HL-60 (cell line): ENCODE measurements at regions not wholly inside any gene's neighbourhood (a gene's known extent, or its start where the extent isn't known, plus 50 kb on each side); places are given as distances from the start of the nearest gene placed in this dataset.

Experiments used
- DNase-seq, 2 experiments: peaks; one replicate each; pipeline ENCODE4 v3.0.0-alpha.2; 2010 to 2020; ENCODE audit warnings: low read depth in 1 of 2, low spot score in 1 of 2
- H3K27ac ChIP-seq: fragments of 250-450 bp; sonication (Bioruptor Pico); replicated peaks from 2 replicates; pipeline ENCODE4 v1.5.1; 2020; ENCODE audit warnings: mild to moderate bottlenecking, moderate library complexity
- H3K27me3 ChIP-seq: fragments of 250-450 bp; sonication (Bioruptor Pico); 2 replicates; pipeline ENCODE4 v1.5.1; 2021; ENCODE audit warnings: mild to moderate bottlenecking, moderate library complexity; ENCODE audit not compliant: insufficient read depth, poor library complexity, severe bottlenecking
- H3K4me3 ChIP-seq: replicated peaks from 2 replicates; pipeline ENCODE4 v1.5.1; 2011; ENCODE audit warnings: mild to moderate bottlenecking, control low read depth, low read length; ENCODE audit not compliant: insufficient read depth
- CTCF ChIP-seq: IDR thresholded peaks from one replicate; pipeline ENCODE4 v1.5.1; 2011; ENCODE audit warnings: low read length, control low read depth, inconsistent platforms; ENCODE audit not compliant: insufficient read depth
- GABPA ChIP-seq: IDR thresholded peaks from 2 replicates; pipeline ENCODE4 v1.6.1; 2012; ENCODE audit warnings: low read depth
- POLR2AphosphoS5 ChIP-seq: IDR thresholded peaks from 2 replicates; pipeline ENCODE4 v1.6.1; 2012; ENCODE audit warnings: low read depth
- SPI1 ChIP-seq: IDR thresholded peaks from 2 replicates; pipeline ENCODE4 v1.6.1; 2012; ENCODE audit warnings: low read depth, mild to moderate bottlenecking, borderline replicate concordance
- TF ChIP-seq, protein P1 (sequence below): IDR thresholded peaks from 2 replicates; pipeline ENCODE4 v1.6.1; 2012; ENCODE audit warnings: low read depth; ENCODE audit not compliant: insufficient replicate concordance

DNA sequence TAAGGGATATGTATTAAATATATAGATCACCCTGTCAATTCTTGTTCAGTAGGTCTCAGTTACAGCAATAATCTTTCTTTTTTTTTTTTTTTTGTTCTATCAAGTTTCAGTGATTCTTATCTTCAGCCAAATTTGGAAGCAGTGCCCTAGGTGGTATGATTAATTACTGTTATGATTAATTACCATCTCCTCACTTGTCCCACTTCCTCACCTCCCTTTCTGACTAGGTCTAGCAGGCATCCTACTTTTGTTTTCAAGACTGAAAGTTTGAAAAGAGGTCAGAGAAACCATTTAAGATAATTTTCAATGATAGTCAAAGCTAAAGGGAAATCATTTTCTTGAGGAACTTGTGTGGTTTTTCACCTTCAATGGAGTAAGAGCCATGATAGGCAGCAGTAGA lies 144.0 kb upstream of the CNTN4 start:
- DNase-seq, result no peak
- H3K27me3 ChIP-seq, result no peaks in the 10 kb centered on the region
- no peak overlapping the region for H3K4me3 ChIP-seq
- H3K27ac ChIP-seq, result no peak overlapping the region
- TF ChIP-seq, protein P1, sequence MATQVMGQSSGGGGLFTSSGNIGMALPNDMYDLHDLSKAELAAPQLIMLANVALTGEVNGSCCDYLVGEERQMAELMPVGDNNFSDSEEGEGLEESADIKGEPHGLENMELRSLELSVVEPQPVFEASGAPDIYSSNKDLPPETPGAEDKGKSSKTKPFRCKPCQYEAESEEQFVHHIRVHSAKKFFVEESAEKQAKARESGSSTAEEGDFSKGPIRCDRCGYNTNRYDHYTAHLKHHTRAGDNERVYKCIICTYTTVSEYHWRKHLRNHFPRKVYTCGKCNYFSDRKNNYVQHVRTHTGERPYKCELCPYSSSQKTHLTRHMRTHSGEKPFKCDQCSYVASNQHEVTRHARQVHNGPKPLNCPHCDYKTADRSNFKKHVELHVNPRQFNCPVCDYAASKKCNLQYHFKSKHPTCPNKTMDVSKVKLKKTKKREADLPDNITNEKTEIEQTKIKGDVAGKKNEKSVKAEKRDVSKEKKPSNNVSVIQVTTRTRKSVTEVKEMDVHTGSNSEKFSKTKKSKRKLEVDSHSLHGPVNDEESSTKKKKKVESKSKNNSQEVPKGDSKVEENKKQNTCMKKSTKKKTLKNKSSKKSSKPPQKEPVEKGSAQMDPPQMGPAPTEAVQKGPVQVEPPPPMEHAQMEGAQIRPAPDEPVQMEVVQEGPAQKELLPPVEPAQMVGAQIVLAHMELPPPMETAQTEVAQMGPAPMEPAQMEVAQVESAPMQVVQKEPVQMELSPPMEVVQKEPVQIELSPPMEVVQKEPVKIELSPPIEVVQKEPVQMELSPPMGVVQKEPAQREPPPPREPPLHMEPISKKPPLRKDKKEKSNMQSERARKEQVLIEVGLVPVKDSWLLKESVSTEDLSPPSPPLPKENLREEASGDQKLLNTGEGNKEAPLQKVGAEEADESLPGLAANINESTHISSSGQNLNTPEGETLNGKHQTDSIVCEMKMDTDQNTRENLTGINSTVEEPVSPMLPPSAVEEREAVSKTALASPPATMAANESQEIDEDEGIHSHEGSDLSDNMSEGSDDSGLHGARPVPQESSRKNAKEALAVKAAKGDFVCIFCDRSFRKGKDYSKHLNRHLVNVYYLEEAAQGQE, result no peak
- no peak for TF ChIP-seq GABPA
- no peak for TF ChIP-seq CTCF
- TF ChIP-seq POLR2AphosphoS5, result no peak
- no peak for TF ChIP-seq SPI1

DNA sequence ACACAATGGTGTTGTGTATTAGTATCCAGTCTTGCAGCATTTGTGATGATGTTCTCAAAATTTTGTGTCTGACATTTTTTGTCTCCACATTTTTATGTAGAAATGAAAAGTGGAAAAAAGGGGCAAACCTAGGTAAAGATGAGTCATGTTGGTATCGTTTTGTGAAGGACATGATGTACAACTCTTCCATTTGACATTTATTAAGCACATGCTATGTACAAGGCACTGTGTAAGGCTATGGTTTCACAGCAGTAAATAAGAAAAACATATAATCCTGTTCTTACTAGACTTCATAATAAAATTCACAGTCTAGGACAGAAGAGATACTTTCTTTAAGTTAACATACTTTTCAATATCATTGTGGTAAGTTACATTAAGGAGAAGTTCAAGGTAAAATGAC lies 143.5 kb upstream of the CNTN4 start:
- Histone ChIP-seq H3K4me3 (no peak overlapping the region), H3K27me3 (no peaks in the 10 kb centered on the region), H3K27ac (no peak overlapping the region)
- DNase-seq, result no peak
- no peak for TF ChIP-seq POLR2AphosphoS5

GRCh38 chr3:1955750-1956149 lies 142.9 kb upstream of the CNTN4 start:
- Histone ChIP-seq H3K27ac (no peak overlapping the region), H3K27me3 (no peaks in the 10 kb centered on the region), H3K4me3 (no peak overlapping the region)
- no peak for DNase-seq
- TF ChIP-seq, protein P1, result no peak
- TF ChIP-seq POLR2AphosphoS5 (no peak), SPI1 (no peak), CTCF (no peak), GABPA (no peak)

GRCh38 chr3:1960506-1960905 lies 138.2 kb upstream of the CNTN4 start:
- Histone ChIP-seq H3K4me3 (no peak overlapping the region), H3K27me3 (no peaks in the 10 kb centered on the region), H3K27ac (no peak overlapping the region)
- no peak for DNase-seq
- TF ChIP-seq, protein P1, result no peak
- TF ChIP-seq CTCF (no peak), GABPA (no peak), SPI1 (no peak), POLR2AphosphoS5 (no peak)
